ENCODE measurements at regions not wholly inside any gene's neighbourhood (a gene's known extent, or its start where the extent isn't known, plus 50 kb on each side); places are given as distances from the start of the nearest gene placed in this dataset.

DNA sequence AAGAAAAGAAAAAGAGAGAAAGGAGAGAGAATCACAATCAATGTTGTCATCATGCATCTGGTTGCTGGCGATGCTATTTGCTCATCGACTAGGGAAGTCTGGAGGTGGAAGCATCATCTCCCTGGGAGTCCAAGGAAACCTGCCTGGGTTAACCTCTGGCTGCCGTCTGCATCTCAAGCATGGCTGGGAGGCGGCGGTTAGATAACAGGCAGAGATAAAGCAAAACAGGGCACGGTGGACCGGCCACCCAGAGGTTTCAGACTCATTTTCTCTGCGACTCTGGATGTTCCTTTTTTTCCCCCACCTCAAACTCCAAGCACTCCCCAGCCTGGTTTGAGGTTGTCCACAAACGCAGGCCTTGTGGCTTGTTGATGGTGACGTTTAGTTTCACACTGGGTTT, 161.2 kb downstream of the ENGASE start:
- no peak for TF ChIP-seq POLR2A (IDR thresholded peaks at IDR 0.05)
- TF ChIP-seq, protein P1, sequence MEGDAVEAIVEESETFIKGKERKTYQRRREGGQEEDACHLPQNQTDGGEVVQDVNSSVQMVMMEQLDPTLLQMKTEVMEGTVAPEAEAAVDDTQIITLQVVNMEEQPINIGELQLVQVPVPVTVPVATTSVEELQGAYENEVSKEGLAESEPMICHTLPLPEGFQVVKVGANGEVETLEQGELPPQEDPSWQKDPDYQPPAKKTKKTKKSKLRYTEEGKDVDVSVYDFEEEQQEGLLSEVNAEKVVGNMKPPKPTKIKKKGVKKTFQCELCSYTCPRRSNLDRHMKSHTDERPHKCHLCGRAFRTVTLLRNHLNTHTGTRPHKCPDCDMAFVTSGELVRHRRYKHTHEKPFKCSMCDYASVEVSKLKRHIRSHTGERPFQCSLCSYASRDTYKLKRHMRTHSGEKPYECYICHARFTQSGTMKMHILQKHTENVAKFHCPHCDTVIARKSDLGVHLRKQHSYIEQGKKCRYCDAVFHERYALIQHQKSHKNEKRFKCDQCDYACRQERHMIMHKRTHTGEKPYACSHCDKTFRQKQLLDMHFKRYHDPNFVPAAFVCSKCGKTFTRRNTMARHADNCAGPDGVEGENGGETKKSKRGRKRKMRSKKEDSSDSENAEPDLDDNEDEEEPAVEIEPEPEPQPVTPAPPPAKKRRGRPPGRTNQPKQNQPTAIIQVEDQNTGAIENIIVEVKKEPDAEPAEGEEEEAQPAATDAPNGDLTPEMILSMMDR (IDR thresholded peaks at IDR 0.05), result no peak

Data from uterus (tissue), 2 donors.